Panc1 (cell line): ENCODE measurements at regions not wholly inside any gene's neighbourhood (a gene's known extent, or its start where the extent isn't known, plus 50 kb on each side); places are given as distances from the start of the nearest gene placed in this dataset.

Experiments used
- ATAC-seq: fragments of 200-7000 bp; cut with Tn5 transposase; 2 replicates; pipeline ENCODE4 v1.9.1; 2020; ENCODE audit warnings: mild to moderate bottlenecking, moderate library complexity
- BruUV-seq: library from RNA; stranded (reverse); fragments of 400-500 nt; replicated peaks from 2 replicates; lab custom pipeline; 2021; lab: Mats Ljungman, UMichigan
- CTCF ChIA-PET: fragments of 300-600 bp; sonication (Branson Sonifier 250); formaldehyde crosslinking; loops from one replicate; lab custom pipeline; 2022; ENCODE audit warnings: antibody characterized with exemption; lab: Charles Lee
- POLR2A ChIA-PET: fragments of 300-600 bp; sonication (Branson Sonifier 250); formaldehyde crosslinking; loops from one replicate; lab custom pipeline; 2022; ENCODE audit warnings: antibody characterized with exemption; lab: Charles Lee
- DNase-seq: peaks from one replicate; pipeline ENCODE4 v3.0.0-alpha.2; 2010; ENCODE audit warnings: low read depth, low spot score
- H3K27ac ChIP-seq: 2 replicates; pipeline ENCODE4 v1.5.1; 2011; ENCODE audit warnings: mild to moderate bottlenecking, low read length, inconsistent platforms
- H3K27me3 ChIP-seq: fragments of 200-500 bp; sonication (Bioruptor generic); 2 replicates; pipeline ENCODE4 v1.6.0; 2014; ENCODE audit warnings: low read length, inconsistent platforms; ENCODE audit not compliant: control insufficient read depth, insufficient read depth
- H3K36me3 ChIP-seq: fragments of 200-500 bp; sonication (Bioruptor generic); 2 replicates; pipeline ENCODE4 v1.5.1; 2014; ENCODE audit warnings: inconsistent platforms, mild to moderate bottlenecking, low read length, moderate library complexity; ENCODE audit not compliant: control insufficient read depth, insufficient read depth
- H3K4me1 ChIP-seq: 2 replicates; pipeline ENCODE4 v1.5.1; 2011; ENCODE audit warnings: inconsistent platforms, mild to moderate bottlenecking, low read length, moderate library complexity; ENCODE audit not compliant: control insufficient read depth, insufficient read depth
- H3K4me3 ChIP-seq, 2 experiments: 2 replicates each; pipeline ENCODE4 v1.5.1; 2011 to 2012; ENCODE audit warnings: low read depth in 2 of 2, low read length in 2 of 2, mild to moderate bottlenecking in 2 of 2, inconsistent platforms in 1 of 2, moderate library complexity in 1 of 2
- H3K9me3 ChIP-seq: fragments of 200-500 bp; sonication (Bioruptor generic); 2 replicates; pipeline ENCODE4 v1.5.1; 2014; ENCODE audit warnings: low read depth, mild to moderate bottlenecking, inconsistent platforms, low read length, moderate library complexity; ENCODE audit not compliant: control insufficient read depth, insufficient read depth
- CTCF ChIP-seq: fragments of 450-650 bp; IDR thresholded peaks from 2 replicates; pipeline ENCODE4 v1.5.1; 2017; ENCODE audit warnings: mild to moderate bottlenecking
- POLR2AphosphoS5 ChIP-seq: IDR thresholded peaks from 2 replicates; pipeline ENCODE4 v1.6.1; 2012; ENCODE audit warnings: mild to moderate bottlenecking, low read depth, low read length, moderate library complexity
- REST ChIP-seq, 2 experiments: IDR thresholded peaks; 2 replicates each; pipeline ENCODE4 v1.6.1; 2011 to 2012; ENCODE audit warnings: low read depth in 2 of 2, control low read depth in 1 of 2, low read length in 1 of 2, mild to moderate bottlenecking in 1 of 2, moderate library complexity in 1 of 2; ENCODE audit not compliant: insufficient read depth in 1 of 2
- SIN3A ChIP-seq: IDR thresholded peaks from 2 replicates; pipeline ENCODE4 v1.6.1; 2012; ENCODE audit warnings: low read depth, mild to moderate bottlenecking, low read length, moderate library complexity, borderline replicate concordance; ENCODE audit not compliant: insufficient read depth
- TCF7L2 ChIP-seq: IDR thresholded peaks from 2 replicates; pipeline ENCODE4 v1.6.1; 2011; ENCODE audit warnings: mild to moderate bottlenecking, low read depth, low read length, inconsistent platforms
- in situ Hi-C: cut with HindIII; loops from 2 replicates; pipeline ENCODE4 v1.10.0; 2016; ENCODE audit warnings: low sequenced_read_pairs, low pct_unique_long_range_greater_than_20kb
- intact Hi-C: fragments of 100-400 bp; cut with micrococcal nuclease; formaldehyde crosslinking; loops from one replicate; pipeline ENCODE4 v1.10.0; 2022; ENCODE audit not compliant: unreplicated experiment

GRCh38 chr5:102690910-102691309, 64.2 kb upstream of the PAM start:
- BruUV-seq = no TSS peak
- H3K4me3 ChIP-seq = no peak overlapping the region
- no peaks in the 10 kb centered on the region for H3K4me1 ChIP-seq
- intact Hi-C loops (no loop called here), in situ Hi-C loops (no loop called here)
- H3K27me3 ChIP-seq = no peaks in the 10 kb centered on the region
- H3K36me3 ChIP-seq = no peaks in the 10 kb centered on the region
- CTCF ChIA-PET = no interaction called here
- no peak for TF ChIP-seq TCF7L2
- TF ChIP-seq CTCF = no peak
- TF ChIP-seq SIN3A = no peak
- TF ChIP-seq REST (IDR thresholded peaks at IDR 0.05; ENCODE audit: insufficient read depth in 1 of 2, low read depth in 2 of 2, low read length in 1 of 2) = no peak
- no peak for TF ChIP-seq POLR2AphosphoS5
- no peak for ATAC-seq
- POLR2A ChIA-PET = no interaction called here
- no peak for DNase-seq
- H3K9me3 ChIP-seq = no peaks in the 10 kb centered on the region
- no peak overlapping the region for H3K27ac ChIP-seq

- no peak for ATAC-seq
- in situ Hi-C loops = no loop called here
- intact Hi-C loops = no loop called here
- Histone ChIP-seq H3K27ac (no peak overlapping the region), H3K36me3 (no peaks in the 10 kb centered on the region), H3K27me3 (no peaks in the 10 kb centered on the region), H3K9me3 (no peaks in the 10 kb centered on the region), H3K4me1 (no peaks in the 10 kb centered on the region), H3K4me3 (no peak overlapping the region)
- CTCF ChIA-PET = no interaction called here
- no peak for DNase-seq
- POLR2A ChIA-PET = no interaction called here
- no TSS peak for BruUV-seq
- TF ChIP-seq REST (IDR thresholded peaks at IDR 0.05; ENCODE audit: insufficient read depth in 1 of 2, low read depth in 2 of 2, low read length in 1 of 2) (no peak), CTCF (no peak), TCF7L2 (no peak), POLR2AphosphoS5 (no peak), SIN3A (no peak)
These were observed 63.7 kb upstream of the PAM start for GRCh38 chr5:102691434-102691833.
